22Rv1 (cell line): ENCODE measurements at regions not wholly inside any gene's neighbourhood (a gene's known extent, or its start where the extent isn't known, plus 50 kb on each side); places are given as distances from the start of the nearest gene placed in this dataset.

Experiments used
- H3K27ac ChIP-seq: fragments of 450-650 bp; 2 replicates; pipeline ENCODE4 v1.5.1; 2017
- CTCF ChIP-seq: fragments of 450-650 bp; IDR thresholded peaks from 2 replicates; pipeline ENCODE4 v1.5.1; 2017; ENCODE audit warnings: mild to moderate bottlenecking
- ZFX ChIP-seq: fragments of 450-650 bp; IDR thresholded peaks from 2 replicates; pipeline ENCODE4 v1.6.1; 2017; ENCODE audit warnings: antibody characterized with exemption, borderline replicate concordance

GRCh38 chr21:43343095-43343991 lies 83.6 kb downstream of the SIK1 start:
- H3K27ac ChIP-seq, result peak overlapping the region; percentile 71
- TF ChIP-seq CTCF (0 out of 2 replicates have a peak, but pooled peaks have one; percentile 8), ZFX (no peak)

DNA sequence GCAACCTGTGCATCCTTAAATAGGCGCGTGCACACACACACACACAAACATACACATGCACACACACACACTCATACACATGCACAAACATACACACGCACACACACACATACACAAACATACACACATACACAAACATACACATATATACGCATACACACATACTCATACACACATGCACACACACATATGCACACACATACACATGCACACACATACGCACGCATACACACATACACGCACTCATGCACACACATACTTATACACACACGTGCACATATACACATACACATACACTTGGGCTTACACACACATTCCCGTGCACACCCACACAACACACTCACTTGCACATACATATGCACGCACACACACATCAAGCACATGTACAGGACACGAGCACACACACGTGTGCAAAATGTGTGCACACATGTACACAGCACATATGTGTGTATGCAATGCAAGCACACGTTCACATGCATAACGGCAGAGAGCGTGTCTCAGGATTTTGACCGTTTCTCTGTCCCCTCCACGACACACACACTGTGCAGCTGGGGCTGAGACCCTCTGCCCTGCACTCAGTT lies 84.5 kb downstream of the SIK1 start:
- H3K27ac ChIP-seq, result peak overlapping the region; percentile 71
- TF ChIP-seq CTCF (no peak), ZFX (no peak)

DNA sequence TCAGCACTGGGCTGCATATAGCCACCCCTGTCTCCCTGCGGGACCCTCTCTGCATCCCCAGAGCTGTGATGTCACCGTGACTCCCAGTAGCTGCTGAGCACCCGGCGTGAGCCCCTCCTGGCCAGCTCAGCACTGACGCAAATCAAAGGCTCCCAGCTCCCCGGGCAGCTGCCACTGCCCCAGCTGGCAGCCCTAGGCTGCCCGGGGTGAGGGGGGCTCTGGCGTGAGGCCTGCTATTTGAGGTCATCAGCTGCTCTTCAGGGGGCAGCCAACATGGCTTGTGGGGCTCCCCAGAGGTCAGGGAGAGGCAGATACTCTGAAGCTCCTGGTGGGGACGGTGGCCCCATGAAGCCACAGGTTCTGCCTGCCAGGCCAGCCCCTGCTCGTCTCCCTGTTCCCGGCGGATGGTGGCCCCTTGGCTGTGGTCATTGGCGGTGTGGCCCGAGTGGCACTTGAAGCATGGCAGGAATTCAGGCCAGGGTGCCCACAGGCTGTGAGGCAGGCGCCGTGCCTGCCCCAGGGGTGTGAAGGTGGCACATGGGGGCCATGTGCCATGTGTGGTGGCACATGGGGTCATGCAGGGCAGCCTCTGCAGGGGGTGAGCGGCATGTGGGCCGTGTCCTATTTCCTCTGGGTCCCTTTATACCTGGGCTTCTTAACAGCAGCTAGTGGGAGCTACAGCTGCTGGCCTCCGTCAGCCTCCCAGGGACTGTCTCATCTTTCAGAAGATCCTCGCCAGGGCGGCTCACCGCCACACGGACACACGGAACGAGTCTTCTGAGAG lies 85.4 kb downstream of the SIK1 start:
- TF ChIP-seq CTCF (no peak), ZFX (no peak)
- H3K27ac ChIP-seq, result no peak overlapping the region

DNA sequence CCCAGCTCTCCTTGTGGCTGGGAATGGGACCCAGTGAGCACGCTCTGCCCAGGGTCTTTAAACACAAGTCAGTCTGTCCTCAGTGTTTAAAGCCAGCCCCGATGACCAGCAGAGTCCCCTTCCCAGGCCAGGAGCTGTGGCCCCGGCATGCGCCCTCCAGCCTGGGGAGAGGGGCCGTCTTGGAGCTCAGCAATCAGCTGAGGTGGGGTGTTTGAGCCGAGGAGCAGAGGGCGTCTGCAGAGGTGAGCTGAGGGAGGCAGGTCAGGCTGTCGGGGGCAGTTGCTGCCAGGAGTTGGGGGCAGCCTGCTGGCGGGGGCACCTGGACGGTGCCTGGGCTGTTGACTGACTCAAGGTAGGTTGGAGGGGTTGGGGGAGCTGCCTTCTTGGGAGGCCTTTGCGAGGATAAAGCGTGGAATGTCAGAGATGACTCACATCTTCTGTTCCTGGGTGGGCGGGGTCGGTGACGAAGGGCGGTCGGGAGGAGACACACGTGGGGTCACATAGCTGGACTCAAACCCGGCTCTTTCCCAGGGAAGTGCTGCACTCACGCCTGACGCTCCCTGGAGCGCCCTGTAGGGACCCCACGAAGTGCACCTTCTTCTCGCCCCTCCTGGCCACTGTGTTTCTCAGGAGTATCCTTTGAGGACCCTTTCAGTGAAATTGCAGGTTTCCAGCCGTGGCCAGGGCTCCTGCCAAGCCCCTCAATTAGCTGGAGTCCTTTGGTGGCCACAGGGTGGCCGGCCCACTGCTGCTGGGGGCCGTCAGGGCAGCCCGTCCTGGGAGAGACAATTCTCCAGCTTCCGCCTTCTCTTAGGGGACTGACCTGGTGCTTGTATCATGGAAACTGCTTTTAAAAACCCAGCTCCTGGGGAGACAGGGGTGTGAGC lies 86.2 kb downstream of the SIK1 start:
- no peak overlapping the region for H3K27ac ChIP-seq
- TF ChIP-seq ZFX, result no peak
- no peak for TF ChIP-seq CTCF

- H3K27ac ChIP-seq, result no peak overlapping the region
These were observed 87.3 kb downstream of the SIK1 start for GRCh38 chr21:43339668-43340067.

More at GRCh38 chr21:43339668-43340067, 87.3 kb downstream of the SIK1 start:
- TF ChIP-seq ZFX (no peak), CTCF (no peak)
